ENCODE measurements at regions not wholly inside any gene's neighbourhood (a gene's known extent, or its start where the extent isn't known, plus 50 kb on each side); places are given as distances from the start of the nearest gene placed in this dataset.
"Not testable (repeated sequence)": the region's sequence is repeated elsewhere in the genome, so short reads cannot be mapped to it uniquely, and the experiment has no call there.

DNA sequence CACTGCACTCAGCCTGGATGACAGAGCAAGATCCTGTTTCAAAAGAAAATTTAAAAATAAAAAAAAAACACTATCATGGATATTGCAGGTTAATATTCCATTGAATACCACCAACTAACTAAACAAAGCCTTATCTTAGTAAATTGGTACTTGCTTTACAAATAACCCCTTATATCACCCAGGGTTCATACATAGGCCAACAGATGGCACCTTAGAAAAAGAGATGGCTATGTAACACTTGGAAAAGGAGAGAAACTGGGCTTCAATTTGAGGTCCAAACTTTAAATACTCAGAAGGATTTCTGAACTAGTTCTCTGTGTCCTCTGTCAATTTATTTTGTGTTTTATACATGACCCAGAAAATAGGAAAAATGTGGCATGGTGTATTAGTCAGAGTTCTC is 249.6 kb upstream of the LRP1B start:
- H3K27me3 Mint-ChIP-seq (ENCODE audit: insufficient read depth): peaks cover 2% of the 10 kb centered on the region; the same call in 1 of the 2 replicates
- H3K36me3 Mint-ChIP-seq (ENCODE audit: low read depth): no peaks in the 10 kb centered on the region
- no peak for DNase-seq
- H3K4me1 Mint-ChIP-seq (ENCODE audit: low read depth): no peaks in the 10 kb centered on the region
- H3K27ac Mint-ChIP-seq: no peak overlapping the region
- H3K4me3 Mint-ChIP-seq: no peak overlapping the region
- H3K9me3 Mint-ChIP-seq: peaks cover 30% of the 10 kb centered on the region
- TF ChIP-seq, protein P1, sequence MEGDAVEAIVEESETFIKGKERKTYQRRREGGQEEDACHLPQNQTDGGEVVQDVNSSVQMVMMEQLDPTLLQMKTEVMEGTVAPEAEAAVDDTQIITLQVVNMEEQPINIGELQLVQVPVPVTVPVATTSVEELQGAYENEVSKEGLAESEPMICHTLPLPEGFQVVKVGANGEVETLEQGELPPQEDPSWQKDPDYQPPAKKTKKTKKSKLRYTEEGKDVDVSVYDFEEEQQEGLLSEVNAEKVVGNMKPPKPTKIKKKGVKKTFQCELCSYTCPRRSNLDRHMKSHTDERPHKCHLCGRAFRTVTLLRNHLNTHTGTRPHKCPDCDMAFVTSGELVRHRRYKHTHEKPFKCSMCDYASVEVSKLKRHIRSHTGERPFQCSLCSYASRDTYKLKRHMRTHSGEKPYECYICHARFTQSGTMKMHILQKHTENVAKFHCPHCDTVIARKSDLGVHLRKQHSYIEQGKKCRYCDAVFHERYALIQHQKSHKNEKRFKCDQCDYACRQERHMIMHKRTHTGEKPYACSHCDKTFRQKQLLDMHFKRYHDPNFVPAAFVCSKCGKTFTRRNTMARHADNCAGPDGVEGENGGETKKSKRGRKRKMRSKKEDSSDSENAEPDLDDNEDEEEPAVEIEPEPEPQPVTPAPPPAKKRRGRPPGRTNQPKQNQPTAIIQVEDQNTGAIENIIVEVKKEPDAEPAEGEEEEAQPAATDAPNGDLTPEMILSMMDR (IDR thresholded peaks at IDR 0.05): no peak

DNA sequence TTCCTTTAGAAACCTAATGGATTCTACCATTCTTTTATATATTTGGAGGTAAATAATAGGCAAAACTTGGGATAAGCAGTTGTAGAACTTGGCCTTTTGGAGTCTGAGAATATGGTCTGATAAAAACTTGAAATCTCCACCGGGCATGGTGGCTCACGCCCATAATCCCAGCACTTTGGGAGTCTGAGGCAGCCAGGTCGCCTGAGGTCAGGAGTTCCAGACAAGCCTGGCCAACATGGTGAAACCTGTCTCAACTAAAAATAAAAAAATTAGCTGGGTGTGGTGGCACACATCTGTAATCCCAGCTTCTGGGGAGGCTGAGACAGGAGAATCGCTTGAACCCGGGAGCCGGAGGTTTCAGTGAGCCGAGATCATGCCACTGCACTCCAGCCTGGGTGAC is 231.3 kb upstream of the LRP1B start:
- H3K9me3 Mint-ChIP-seq: peaks cover 13% of the 10 kb centered on the region
- not testable (repeated sequence) for H3K4me3 Mint-ChIP-seq; H3K4me1 Mint-ChIP-seq (ENCODE audit: low read depth); H3K27me3 Mint-ChIP-seq (ENCODE audit: insufficient read depth); H3K36me3 Mint-ChIP-seq (ENCODE audit: low read depth); DNase-seq; H3K27ac Mint-ChIP-seq

DNA sequence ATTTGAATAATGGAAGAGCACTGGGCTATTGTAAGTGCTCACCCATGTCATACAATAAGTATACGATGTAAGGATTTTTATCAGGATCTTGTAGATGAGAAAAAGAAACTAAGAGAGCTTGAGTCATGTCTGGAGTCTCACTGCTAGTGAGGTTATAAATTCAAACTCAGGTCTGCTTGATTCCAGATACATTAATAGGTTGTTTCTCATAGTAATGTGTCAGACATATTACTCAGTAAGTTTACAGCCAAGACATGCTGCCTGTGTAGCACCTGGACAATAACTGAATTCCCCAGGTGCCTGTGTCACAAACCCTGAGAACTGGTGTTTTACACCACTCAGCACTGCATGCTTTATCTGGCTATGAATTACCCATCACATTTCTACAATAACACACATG is 216.9 kb upstream of the LRP1B start:
- H3K27me3 Mint-ChIP-seq (ENCODE audit: insufficient read depth): no peaks in the 10 kb centered on the region
- H3K4me1 Mint-ChIP-seq (ENCODE audit: low read depth): no peaks in the 10 kb centered on the region
- no peak overlapping the region for H3K4me3 Mint-ChIP-seq
- no peaks in the 10 kb centered on the region for H3K36me3 Mint-ChIP-seq (ENCODE audit: low read depth)
- no peak overlapping the region for H3K27ac Mint-ChIP-seq
- peaks cover 14% of the 10 kb centered on the region for H3K9me3 Mint-ChIP-seq
- DNase-seq: no peak
- TF ChIP-seq, protein P1 (IDR thresholded peaks at IDR 0.05): no peak

DNA sequence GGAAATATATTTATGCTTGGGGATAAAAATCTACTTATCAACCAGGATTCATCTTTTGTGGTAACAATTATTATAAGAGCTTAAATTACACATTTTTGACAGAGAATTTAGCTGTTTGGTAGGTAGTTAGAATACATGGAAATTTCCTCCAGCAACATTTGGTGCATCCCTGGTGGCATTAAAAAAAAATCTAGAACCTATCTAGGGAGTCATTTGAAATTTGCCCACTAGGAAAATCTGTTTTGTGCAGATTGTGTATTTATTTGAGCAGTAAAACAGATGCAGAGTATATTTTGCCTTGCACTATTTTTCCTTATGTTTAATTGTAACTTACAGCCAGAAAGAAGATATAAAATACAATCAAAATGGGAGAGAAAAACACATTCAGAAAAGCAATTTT is 208.4 kb upstream of the LRP1B start:
- no peak overlapping the region for H3K4me3 Mint-ChIP-seq
- H3K27me3 Mint-ChIP-seq (ENCODE audit: insufficient read depth): no peaks in the 10 kb centered on the region
- H3K4me1 Mint-ChIP-seq (ENCODE audit: low read depth): no peaks in the 10 kb centered on the region
- H3K27ac Mint-ChIP-seq: no peak overlapping the region
- peaks cover 27% of the 10 kb centered on the region for H3K9me3 Mint-ChIP-seq
- H3K36me3 Mint-ChIP-seq (ENCODE audit: low read depth): no peaks in the 10 kb centered on the region; the same call in 1 of the 2 replicates
- TF ChIP-seq, protein P1 (IDR thresholded peaks at IDR 0.05): no peak
- no peak for DNase-seq

DNA sequence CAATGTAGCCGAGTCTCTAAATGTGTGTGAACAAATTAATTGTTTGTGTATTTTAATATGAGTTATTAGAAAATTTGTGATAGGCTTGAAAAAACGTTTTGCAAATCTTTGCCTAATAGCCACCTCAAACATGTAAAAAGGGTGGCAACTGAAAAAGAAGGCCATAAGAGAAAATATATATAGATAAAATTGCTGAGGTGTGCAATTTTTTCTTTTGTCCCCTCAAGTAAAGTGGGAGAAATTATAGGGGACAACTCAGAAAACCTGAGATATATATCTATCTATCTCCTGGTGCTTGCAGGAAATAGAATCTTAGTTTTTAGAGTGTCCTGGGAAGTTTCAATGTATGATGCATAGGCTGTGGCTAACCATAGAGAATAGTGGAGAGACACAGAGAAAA is 201.4 kb upstream of the LRP1B start:
- no peaks in the 10 kb centered on the region for H3K27me3 Mint-ChIP-seq (ENCODE audit: insufficient read depth)
- no peak overlapping the region for H3K27ac Mint-ChIP-seq
- no peak for DNase-seq
- no peaks in the 10 kb centered on the region for H3K4me1 Mint-ChIP-seq (ENCODE audit: low read depth)
- TF ChIP-seq, protein P1 (IDR thresholded peaks at IDR 0.05): no peak
- H3K9me3 Mint-ChIP-seq: peaks cover 44% of the 10 kb centered on the region
- no peaks in the 10 kb centered on the region for H3K36me3 Mint-ChIP-seq (ENCODE audit: low read depth)
- no peak overlapping the region for H3K4me3 Mint-ChIP-seq

DNA sequence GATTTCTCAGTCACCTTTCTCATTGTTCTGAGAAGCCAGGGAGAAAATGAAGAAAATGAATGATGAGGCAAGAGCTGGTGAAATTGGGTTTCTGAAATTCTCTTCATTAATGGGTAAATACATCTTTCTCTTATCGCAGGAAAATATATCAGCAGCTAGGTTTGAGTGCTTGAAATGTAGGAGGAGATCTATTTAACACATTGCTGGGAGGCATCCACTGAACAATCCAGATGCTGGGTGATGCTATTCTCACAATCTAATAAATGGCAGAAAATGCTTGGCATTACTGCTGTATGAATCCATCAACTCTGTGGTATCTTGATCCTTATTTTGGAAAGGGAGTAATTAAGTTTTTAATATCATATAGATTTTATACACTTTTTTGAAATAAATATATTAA is 199.6 kb upstream of the LRP1B start:
- Mint-ChIP-seq H3K4me3 (no peak overlapping the region), H3K4me1 (ENCODE audit: low read depth) (no peaks in the 10 kb centered on the region), H3K36me3 (ENCODE audit: low read depth) (no peaks in the 10 kb centered on the region), H3K27ac (no peak overlapping the region), H3K9me3 (peaks cover 39% of the 10 kb centered on the region), H3K27me3 (ENCODE audit: insufficient read depth) (no peaks in the 10 kb centered on the region)
- TF ChIP-seq, protein P1 (IDR thresholded peaks at IDR 0.05): no peak
- no peak for DNase-seq

All from HFFc6 (cell line).